HG02852 (cell line): ENCODE measurements at regions not wholly inside any gene's neighbourhood (a gene's known extent, or its start where the extent isn't known, plus 50 kb on each side); places are given as distances from the start of the nearest gene placed in this dataset.
"Not testable (repeated sequence)": the region's sequence is repeated elsewhere in the genome, so short reads cannot be mapped to it uniquely, and the experiment has no call there.

ENCODE experiments used
- ATAC-seq: cut with Tn5 transposase; IDR thresholded peaks from one replicate; pipeline ENCODE4 v1.9.1; 2021; ENCODE audit warnings: mild to moderate bottlenecking, moderate library complexity; ENCODE audit not compliant: unreplicated experiment

DNA sequence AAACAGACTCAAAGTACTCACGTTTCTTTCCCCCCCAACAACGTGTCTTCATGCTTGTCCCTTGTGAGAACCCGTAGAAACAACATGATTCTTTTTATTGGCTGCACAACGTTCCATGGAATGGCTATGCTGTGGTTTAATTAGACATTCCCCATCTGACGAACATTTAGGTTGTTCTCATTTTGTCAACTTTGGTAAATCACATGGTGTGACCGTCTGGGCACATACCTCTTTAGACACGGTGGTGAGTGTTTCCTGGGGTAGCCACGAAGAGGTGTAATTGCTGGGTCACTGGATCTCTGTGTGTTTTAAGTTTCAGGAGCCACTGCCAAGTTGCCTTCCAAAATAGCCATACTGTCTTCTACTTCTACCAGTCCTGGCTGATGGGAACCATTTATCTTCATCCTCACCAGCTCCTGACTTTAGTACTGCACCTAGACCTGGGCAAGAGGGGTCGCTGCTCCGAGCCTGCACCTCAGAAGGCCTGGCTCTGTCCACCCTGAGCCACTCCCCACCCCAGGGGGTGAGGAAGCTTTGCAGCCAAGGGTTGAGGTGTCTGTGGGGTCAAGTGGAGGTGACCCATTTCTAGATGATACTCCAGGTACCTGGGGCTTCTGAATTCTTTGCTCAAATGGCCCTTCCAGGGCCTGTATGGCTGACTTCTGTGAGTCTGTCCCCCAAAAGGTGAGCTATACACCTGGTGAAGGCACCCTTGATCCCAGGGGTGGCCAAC lies 84.7 kb downstream of the IRX5 start:
- no peak for ATAC-seq

- ATAC-seq = no peak
These were observed 85.8 kb downstream of the IRX5 start for GRCh38 chr16:55016515-55016914.

DNA sequence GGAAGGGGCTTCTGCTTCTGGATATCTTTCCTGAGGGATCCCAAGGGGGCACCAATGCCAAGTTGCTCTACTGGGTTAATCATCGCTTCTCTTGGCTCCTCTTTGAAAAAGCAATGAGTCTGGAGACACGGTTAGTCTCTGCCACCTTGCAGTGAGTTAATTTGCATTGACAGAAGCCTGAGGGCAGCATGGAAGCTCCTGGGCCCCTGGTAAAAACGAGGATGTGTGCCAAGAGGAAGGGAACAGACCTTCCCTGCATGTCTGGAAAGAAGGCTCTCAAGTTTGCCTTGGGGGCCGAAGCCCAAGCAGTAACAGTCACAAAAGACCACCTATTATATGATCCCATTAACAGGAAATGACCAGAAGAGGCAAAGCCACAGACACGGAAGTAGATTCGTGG lies 86.7 kb downstream of the IRX5 start:
- ATAC-seq = no peak

- no peak for ATAC-seq
These were observed 88.2 kb downstream of the IRX5 start for GRCh38 chr16:55018881-55019280.

DNA sequence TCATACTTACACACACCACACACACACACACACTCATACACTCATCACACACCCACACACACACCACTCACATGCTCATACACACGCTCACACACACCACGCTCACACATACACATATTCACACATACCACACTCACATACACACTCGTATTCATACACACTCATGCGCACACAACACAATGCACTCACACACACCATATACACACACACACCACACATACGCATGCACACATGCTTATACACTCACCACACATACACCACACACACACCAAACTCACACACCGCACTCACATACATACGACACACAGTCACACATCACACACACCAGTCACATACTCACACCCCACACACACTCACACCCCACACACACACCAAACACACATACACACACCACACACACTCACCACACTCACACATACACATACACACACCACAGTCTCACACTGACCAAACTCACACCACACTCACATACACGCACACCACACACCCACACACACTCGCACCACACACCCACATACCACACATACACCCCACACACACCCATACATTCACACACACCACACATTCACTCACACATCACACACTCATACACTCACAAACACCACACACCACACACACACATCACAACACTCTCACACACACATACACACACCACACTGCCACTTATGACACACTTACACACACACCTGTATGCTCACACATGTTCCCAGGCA lies 88.9 kb downstream of the IRX5 start:
- ATAC-seq = no peak

GRCh38 chr16:55021595-55022475 lies 91.2 kb downstream of the IRX5 start:
- ATAC-seq = no peak

DNA sequence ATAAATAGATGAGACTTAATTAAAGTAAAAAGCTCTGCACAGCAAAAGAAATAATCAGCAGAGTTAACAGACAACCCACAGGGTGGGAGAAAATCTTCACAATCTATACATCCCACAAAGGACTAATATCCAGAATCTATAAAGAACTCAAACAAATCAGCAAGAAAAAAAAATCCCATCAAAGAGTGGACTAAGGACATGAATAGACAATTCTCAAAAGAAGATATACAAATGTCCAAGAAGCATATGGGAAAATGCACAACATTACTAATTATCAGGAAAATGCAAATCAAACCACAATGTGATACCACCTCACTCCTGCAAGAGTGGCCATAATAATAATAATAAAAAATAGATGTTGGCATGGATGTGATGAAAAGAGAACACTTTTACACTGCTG lies 96.6 kb downstream of the IRX5 start:
- not testable (repeated sequence) for ATAC-seq

GRCh38 chr16:55029509-55029908 lies 98.8 kb downstream of the IRX5 start:
- ATAC-seq = no peak

GRCh38 chr16:55030944-55031343 lies 100.3 kb downstream of the IRX5 start:
- ATAC-seq = no peak

DNA sequence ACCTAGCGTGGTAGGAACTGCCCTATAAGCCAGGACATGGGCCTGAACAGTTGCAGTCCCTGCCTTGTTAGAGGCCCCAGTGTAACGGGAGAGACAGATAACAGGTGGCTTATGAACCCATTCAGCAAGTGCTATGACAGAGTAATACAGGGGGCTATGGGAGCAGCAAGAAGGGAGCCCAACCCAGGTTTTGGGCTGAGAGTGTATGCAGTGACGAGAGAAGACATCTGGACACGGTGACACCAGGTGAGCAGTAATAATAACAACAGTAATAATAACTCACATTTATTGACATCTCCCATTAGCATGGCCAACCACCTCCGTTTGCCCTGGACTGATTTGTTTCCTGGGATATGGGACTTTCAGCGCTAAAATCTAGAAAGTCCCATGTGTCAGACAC lies 100.8 kb downstream of the IRX5 start:
- no peak for ATAC-seq

- ATAC-seq = no peak
These were observed 102.8 kb downstream of the IRX5 start for GRCh38 chr16:55033225-55034156.

DNA sequence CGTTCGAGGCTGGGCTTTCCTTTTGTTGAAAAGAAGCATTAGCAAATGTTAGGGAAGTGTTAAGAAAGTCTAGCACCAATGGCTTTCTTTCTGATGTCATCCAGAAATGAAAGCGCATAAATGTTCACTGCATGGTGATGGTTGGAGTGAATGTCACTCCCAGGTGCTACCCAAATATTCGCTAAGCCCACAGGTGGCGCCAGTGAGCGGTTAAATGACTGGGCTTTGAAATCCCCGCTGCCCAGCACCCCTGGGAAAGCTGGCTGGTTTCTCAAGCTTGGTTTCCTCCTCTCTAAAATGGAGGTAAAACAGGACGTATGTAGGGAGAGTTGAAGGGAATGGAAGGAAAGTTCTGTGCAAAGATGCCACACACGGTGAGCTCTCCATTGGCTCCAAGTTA lies 104.4 kb downstream of the IRX5 start:
- ATAC-seq = no peak

DNA sequence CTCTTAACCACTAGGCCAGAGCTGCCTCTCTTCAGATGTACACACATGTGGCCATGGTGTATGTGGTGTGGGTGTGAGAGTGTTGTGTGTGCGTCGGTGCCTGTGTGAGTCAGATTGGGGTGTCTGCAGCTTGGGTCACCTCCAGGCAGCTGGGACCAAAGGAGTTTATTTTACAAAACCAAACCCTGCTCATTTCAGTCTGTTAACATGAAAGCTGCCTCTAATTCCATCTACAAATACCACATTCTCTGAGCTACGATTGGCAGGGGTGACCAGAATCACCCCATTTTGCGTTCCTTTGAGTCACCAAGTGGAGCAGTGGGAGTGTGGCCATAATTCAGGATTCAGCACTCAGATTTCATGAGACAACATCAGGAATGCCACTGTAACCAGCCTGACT lies 105.3 kb downstream of the IRX5 start:
- ATAC-seq = no peak

DNA sequence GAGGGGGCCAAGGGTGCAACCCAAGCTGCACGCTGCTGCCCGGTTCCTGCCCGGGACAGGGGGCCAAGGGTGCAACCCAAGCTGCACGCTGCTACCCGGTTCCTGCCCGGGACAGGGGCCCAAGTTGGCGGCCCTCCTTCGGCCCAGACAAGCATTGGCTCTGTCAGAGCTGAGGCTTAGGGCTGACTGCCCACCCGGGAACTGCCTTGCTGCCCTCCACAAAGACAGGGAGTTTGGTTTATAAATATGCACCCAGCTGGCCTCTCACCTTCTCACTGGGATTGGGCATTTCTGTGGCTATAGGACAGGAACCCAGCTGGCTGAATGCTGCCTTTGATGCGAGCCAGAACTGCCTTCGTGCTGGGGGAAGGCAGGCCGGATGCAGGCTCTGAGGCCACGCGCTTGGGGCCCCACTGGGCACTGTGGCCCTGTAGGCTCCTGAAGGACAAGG lies 105.7 kb downstream of the IRX5 start:
- ATAC-seq = no peak

DNA sequence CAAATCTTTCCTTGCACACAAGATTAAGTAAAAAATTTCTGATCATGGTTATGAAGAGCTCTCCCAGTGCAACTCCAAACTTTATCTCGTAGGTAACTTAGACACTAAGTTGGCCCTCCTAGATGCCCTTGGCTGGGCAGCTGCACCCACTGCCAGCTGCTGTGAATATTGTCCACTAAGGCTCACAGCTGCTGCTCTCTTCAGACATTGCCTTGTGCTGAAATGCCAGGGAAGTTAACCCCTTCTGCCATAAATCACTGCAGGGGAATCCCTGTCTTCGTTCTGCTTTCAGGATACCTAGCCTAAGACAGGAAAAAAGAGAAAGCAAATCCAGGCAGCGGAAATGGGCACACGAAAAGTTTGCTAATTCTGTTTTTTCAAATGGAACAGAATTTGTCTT lies 106.4 kb downstream of the IRX5 start:
- no peak for ATAC-seq

DNA sequence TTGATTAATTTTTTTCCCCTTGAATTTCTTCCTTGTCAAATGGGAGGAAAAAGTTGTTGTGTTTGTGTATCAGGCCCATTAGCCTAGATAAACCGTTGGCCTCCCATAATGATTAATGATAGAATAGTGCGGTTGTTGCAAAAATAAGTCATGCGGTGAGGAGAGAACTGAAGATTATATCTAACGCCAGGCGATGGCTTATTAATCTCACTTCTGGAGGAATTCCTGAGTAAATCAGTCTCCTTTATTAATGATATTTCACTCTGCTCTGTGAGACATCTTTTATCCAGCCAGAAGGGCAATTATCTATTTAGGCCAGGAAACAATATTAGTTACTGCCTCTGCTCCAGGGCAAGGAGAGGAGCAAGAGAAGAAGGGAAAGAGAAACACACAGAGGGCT lies 107.3 kb downstream of the IRX5 start:
- no peak for ATAC-seq

GRCh38 chr16:55039042-55039441 lies 108.4 kb downstream of the IRX5 start:
- ATAC-seq = no peak

GRCh38 chr16:55039511-55039910 lies 108.8 kb downstream of the IRX5 start:
- ATAC-seq = no peak

GRCh38 chr16:55039931-55040330 lies 109.3 kb downstream of the IRX5 start:
- no peak for ATAC-seq

DNA sequence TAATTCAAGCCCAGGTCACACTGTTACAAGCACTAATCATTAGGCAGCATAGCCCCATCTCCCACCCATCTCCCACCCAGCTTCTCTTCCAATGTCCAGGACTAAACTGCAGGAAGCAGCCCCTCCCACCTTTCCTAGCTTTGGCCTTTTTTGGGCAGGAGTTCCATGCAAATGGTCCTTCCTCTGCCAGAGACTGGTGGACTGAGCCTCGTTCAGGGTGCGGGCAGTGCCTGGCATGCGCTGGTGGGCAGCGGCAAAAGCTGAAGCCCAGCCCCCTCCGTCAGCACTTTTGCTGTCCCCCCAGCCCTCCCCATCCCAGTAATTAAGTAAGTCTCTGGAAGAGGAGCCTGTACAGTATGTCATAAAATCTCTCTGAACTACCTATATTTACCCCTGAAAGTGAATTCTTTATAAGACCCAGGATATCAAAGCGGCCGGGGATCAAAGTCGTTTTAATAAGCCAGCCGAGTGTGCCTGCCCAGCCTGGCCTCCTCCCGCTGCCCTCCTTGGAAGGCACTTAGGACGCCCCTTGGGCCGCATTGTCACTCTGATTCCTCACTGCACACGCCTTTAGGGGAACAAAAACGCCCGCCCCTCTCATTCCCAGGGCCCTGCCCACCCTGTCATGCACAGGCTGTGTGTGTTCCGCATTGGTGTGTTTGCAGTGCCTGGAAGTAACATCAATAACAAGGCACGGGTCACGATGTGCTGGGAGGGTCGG lies 109.9 kb downstream of the IRX5 start:
- no peak for ATAC-seq
